KBM-7 (cell line): ENCODE measurements at regions not wholly inside any gene's neighbourhood (a gene's known extent, or its start where the extent isn't known, plus 50 kb on each side); places are given as distances from the start of the nearest gene placed in this dataset.

Experiments
- DNase-seq: peaks from one replicate; pipeline ENCODE4 v3.0.0-alpha.2; 2015
- in situ Hi-C: fragments of 300-500 bp; cut with MboI; formaldehyde crosslinking; loops from 2 replicates; pipeline ENCODE4 v1.14.3; 2020; ENCODE audit warnings: low sequenced_read_pairs, low pct_unique_long_range_greater_than_20kb, mixed read lengths

DNA sequence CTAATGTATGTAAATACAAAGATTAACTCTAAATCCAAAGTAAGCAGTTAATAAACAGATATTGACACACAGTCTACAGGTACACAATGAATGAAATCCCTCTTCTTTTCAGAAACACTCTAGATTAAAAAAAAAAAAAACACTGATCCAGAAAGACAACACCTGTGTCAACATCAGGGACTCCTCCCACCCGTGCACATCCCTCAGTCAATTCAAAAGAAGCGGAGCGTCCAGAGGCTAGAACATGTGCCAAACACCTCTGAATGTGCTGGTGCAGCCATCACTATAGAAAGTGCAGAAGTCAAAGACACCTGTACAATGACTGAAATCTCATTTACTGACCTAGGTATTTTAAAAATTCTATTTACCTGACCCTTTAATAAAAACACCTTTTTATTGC lies 622.6 kb upstream of the ID2 start:
- no peak for DNase-seq
- in situ Hi-C loops: no loop called here

DNA sequence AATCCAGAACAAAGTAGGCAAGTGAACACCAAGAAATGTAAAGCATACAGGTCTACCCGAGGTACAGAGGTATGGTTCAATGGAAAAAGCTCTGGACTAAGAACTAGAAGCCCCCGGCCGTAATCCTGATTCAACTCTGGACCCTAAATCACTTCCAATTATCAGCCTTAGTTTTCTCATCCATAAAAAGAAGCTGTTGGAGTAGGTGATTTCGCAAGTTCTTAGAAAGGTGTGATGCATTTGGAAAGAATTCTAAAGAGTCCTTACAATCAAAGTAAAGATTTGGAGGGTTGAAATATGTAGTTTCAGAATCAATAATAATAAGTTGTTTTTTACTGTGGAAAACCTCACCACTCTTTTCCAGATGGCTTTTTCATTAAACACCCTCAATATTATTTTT lies 622.1 kb upstream of the ID2 start:
- DNase-seq: no peak
- in situ Hi-C loops: no loop called here

DNA sequence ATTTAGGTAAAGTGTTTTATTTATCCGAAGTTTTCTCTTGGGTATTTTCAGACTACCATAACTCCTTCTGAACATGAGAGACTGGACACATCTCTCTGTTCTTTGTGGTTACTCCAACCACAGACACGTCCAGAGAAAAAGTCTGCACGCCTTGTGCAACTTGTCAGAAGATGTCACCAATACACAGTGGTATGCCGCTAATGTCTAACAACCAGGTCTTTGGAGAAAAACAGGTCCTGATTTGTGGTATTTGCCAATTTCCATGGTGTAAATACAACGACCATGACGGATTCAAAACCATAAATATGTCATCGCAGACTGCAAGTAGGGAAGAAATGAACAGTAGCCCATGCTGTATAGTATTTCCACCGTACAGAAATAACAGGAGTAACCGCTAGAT lies 620.6 kb upstream of the ID2 start:
- no peak for DNase-seq
- in situ Hi-C loops: no loop called here

DNA sequence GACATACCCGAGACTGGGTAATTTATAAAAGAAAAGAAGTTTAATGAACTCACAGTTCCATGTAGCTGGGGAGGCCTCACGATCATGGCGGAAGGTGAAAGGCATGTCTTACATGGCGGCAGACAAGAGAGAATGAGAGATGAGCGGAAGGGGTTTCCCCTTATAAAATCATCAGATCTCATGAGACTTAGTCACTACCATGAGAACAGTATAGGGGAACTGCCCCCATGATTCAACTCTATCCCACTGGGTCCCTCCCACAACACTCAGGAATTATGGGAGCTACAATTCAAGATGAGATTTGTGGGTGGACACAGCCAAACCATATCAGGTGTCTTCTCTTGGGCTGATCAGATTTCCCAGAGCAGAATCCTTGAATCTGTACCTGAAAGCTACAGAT lies 617.3 kb upstream of the ID2 start:
- in situ Hi-C loops: no loop called here
- no peak for DNase-seq

DNA sequence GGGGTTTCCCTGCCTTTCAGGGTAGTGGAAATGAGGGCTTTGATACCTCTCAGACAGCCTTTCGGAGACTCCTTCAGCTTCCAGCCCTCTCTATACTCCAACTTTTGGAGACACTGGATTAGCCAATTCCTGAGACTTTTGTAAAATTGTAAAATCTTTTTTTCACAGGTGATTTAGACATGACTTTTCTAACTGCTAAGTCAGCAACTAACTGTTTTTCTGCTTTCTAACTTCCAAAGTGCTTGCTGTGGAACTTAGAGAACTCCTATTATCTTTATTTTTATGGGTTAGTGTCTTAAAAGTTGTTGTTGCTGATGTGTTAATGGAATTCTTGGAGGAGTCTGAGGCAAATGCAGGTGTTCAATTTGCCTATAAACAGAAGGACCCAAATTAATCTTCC lies 616.7 kb upstream of the ID2 start:
- in situ Hi-C loops: no loop called here
- DNase-seq: no peak

DNA sequence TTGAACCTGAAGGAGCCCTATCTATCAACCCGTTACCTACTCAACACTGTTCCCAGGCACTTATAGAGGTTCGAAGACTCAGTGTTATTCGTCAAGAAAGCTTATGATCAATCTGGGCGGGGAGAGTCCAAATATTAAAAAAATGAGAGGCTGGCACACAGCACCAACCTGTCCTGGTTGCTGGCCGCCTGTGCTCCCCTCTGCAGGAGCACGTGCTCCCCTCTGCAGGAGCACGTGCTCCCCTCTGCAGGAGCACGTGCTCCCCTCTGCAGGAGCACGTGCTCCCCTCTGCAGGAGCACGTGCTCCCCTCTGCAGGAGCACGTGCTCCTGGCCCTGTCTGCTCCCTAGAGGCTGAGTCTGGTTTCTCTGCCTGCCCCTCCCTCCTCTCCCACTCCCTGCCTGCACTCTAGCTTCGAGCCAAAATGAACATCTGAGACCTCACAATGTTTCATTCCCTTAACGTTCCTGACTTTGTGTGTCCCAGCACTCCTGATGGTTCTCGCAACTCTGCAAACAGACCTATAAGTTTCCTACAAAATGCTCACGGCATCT lies 614.0 kb upstream of the ID2 start:
- in situ Hi-C loops: no loop called here
- DNase-seq: no peak

DNA sequence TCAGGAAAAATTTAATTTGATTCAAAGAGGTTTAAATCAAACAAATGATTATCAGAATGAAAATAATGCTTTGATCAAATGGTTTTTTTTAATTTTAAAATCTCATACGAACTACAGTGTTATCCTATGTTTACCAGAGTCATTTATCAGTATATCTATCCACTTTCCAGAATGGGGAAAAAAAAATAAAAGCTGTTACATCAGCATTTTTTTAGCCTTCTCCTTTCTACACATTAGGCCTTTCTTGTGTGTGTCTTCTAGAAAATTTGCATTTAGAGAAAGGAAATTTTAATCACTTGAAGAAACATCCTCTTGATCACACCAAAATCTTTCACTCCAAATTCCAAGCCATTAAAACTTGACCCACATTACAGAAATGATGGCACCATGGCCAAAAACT lies 608.9 kb upstream of the ID2 start:
- in situ Hi-C loops: no loop called here
- no peak for DNase-seq

DNA sequence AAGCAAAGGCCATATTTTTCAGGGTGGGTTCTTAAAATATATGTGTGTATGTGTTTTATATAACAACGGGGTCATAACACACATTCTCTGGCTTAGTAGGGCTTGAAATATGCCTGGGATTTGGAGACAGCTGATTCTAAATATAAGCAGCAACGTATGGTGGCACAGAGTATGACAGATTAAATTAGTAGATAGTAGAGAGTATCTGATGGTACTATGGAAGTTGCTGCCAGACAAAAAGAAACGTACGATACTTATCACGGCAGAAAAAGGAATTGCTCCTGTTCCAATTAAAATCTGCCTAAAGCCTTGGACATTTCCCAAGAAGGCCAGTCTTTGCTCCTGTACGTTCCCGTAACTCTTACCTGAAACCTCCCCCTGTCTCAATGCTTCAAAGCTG lies 607.9 kb upstream of the ID2 start:
- in situ Hi-C loops: no loop called here
- no peak for DNase-seq

DNA sequence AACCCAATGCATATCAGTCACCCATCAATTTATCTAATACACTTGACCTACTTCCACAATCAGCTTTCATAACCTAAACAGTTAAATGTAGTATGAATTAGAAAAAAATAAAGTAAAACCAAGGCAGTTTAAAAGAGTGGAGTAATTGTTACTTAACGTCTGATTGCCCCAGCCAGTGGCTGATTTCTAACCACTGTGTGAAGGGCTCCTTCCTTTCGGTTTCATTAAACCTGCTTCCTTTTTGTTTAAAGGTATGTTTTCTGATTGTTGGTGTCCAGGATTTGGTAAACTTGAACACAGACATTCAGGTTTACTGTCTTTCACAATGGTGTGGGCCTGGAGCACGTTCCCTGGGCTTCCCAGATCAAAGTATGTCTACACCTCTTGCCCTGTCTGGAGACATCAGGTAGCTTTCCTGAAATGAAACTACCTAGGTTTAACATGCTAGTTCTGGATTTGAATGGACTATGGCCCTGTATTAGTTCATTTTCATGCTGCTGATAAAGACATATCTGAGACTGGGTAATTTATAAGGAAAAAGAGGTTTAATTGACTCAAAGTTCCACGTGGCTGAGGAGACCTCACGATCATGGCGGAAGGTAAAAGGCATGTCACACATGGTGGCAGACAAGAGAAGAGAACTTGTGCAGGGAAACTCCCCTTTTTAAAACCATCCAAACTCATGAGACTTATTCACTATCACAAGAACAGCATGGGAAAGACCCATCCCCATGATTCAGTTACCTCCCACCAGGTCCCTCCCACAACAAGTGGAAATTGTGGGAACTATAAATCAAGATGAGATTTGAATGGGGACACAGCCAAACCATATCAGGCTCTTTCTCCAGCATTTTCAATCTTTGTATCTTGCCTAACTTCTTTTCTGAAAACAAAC lies 605.2 kb upstream of the ID2 start:
- in situ Hi-C loops: no loop called here
- DNase-seq: no peak

DNA sequence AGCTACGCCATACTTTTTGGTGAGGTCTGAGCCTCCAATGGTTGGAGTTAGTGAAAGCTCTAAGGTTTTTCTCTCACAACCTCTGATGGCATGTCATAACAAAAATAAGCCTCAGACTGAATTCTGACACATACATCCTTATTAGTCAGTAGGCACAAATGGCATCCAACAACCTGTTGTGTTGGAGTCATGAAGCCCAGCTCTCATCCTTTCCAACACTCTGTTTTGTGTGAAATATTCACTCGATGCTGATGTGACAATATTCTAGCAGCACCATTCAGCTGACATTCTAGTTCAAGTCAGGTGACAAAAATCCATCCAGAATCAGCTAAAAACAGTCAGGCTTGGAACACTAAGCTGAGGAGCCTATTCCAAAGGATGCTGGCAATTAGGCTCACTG lies 603.2 kb upstream of the ID2 start:
- no peak for DNase-seq
- in situ Hi-C loops: no loop called here

DNA sequence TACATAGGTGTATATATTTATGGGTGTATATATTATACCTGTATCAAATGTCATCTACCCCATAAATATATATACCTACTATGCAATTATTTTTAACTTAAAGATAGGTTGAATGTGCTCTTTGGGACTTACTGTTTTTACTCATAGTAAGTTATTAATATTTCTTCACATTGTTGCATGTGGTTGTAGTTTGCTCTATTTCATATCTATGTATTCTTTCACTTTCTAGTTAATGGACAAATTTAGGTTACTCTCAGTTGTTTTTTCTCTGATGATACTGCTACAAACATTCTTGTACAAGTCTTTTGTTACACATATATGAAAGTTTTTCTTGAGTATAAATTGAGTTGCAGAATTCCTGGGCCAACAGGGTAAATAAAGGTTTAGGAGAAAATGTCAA lies 601.8 kb upstream of the ID2 start:
- in situ Hi-C loops: no loop called here
- no peak for DNase-seq

DNA sequence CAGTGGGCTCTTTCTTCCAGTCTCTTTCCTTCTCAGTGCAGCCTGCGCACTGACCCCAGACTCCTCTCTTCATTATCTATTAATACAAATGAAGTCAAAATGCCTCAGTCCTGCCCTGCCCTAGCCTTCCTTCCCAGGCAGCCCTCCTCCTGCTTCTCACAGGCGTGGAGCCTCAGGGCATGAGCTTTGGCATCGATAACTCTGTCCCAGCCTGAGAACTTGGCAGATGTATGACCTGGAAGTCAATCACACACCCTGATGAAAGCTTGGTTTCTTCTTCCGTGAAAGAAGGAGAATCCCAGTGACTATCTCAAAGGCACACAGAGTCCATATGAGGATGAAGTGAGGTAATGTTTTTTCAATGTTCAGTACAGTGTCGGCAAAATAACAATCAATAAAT lies 600.7 kb upstream of the ID2 start:
- in situ Hi-C loops: no loop called here
- no peak for DNase-seq

DNA sequence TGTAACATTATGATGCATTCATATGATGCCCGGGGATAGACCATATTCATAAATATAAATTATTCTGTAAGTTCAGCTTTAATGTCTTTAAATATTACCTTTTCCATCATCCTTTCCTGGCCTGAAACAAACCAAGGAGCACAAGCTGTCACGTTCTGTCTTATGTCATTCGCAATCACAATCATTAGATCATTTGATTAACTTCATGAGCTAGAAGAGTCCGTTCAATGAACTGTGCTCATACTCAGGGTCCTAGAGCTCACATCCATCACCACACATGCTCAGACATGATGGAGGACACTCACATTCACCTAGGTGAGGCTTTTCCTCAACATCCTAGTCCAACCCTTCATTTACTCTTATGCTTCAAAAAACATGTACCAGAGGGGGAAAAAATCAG lies 599.0 kb upstream of the ID2 start:
- in situ Hi-C loops: no loop called here
- no peak for DNase-seq

DNA sequence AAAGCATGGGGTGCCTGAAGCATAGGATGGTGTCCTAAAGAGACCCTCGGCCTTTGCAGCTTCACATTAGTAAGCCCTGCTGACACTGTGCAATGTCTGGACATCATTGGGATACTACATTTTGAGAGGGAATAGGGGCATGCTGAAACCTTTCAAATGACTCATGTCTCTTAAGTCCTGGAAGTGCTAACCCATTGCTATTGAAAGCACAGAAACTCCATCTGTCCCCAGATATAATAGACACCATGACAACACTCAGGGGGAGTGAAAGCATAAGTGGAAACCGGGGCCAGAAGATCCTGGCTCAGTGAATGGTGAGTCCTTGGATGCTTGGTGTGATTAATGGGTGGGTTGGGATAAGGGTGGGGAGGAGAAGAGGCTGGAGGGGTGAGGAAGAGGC lies 595.5 kb upstream of the ID2 start:
- in situ Hi-C loops: no loop called here
- no peak for DNase-seq

DNA sequence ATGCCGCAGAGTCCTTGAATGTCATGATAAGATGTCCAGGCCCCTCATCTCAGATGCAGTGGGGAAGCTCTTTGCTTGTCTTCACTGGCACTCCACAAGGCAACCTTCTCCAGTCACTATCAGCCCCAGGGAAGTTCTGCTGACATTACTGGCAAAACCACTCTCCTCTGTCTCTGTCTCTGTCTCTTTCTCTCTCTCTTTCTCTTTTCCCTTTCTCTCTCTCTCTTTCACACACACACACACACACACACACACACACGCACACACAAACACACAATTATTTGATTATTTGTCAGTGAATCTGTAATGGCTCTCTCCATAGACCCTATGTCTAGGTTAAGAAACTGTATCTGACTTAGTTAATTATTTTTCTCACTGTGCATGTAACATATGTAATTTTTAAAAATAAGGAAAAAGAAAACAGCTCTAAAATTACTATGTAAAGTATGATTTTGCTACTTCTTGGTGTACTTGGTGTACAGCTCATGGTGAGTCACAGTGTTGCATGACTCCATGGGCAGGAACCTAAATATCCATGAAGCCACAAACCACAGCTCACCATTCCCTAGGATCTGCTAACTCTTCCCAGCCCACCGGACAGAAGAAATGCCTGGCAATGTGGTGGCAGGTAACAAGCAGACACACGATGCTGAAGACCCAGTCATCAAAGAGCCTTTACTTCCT lies 594.9 kb upstream of the ID2 start:
- DNase-seq: no peak
- in situ Hi-C loops: no loop called here

DNA sequence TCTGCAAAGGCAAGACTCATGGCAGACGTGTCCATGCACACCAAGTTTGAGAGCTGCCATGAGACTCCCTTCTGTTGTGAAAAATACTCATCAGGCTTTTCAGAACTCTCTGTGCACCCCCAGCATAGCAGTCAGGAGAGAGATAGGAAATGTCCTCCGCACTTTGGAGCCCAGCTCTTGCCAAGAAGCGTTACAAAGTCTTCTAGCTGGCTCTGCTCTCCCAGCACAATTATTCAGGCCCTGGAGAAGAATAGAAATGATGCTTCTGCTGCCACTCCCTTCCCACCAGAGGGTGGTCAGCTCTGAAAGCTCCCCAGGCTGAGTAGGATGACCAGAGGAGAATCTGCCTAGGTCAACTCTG lies 594.4 kb upstream of the ID2 start:
- in situ Hi-C loops: no loop called here
- no peak for DNase-seq

DNA sequence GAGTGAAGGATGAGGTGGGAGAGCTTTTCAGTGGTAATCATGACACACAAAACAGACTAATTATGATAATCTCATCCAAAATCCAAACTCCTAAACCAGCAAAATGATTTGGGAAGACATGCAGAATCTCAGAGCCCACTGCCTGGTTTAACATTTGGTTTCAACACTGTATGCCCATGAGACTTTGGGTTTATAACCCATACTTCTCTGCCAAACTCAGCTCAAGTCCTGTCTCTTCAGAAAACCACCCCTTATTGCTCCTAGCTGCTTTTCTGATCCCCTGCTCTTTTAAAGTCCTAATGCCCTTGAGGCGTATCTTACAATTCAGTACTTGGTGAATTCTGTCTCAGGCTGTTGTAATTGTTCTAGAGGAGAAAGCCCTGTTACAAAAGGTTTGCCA lies 593.0 kb upstream of the ID2 start:
- in situ Hi-C loops: no loop called here
- no peak for DNase-seq

DNA sequence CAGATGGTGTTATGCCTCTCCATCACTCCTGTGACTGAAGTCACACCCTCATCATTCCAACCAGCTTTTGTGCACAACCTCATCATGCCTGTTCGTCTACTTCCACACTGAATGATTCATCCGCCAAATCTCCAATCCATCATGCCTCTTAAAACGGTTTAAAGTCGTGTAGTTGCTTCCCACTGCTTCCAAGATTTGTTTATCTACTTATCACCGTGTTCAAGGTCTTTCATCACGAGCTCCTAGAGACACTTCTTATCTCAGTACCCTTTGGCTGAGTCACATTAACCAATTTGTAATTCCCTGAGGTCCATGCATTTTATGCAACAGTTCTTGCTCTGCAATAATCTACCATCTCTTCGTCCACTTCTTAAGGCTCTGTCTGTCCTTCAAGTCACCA lies 592.3 kb upstream of the ID2 start:
- in situ Hi-C loops: no loop called here
- DNase-seq: no peak

DNA sequence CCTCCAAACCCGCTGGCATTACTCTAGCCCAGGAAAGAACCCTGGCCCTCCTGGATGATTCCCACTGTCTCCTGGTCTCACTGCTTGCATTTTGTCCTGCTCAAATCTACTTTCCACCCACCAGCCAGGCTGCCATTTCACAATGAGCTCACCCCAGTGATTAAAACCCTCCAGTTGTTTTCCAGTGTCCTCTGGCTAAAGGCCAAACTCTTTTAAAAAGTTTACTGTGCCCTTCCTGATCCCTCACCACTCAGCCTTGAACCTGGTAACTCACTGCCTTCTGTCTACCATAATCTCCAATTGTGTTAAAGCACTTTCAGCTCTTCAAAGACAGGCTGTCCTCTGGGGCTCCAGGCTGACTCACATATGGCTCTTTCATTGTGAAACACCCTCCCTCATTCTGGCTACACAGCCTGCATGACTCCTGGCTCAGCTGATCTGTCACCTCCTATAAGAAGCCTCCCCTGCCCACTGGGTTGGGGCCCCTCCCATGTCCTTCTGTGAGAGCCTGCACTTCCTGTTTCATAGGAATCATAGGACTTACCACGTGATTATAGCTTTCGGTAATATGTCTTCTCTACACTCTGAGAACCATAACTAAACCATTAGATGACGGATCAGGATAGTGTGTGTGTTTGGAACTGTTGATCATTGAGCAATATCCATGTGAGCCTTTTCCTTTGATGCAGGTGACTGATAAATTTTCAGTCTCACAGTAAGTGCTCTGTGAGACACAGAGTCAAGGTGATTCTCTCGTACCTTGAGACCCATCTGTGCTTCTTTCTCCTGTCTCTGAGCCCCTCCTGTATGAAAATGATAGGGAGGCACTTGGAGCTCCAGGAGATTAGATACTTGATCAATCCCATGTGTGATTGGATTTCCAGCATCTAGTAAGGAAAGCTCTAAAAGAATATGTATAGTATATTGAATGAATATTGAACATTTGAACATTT lies 590.8 kb upstream of the ID2 start:
- peak; percentile 52 for DNase-seq
- in situ Hi-C loops: no loop called here

DNA sequence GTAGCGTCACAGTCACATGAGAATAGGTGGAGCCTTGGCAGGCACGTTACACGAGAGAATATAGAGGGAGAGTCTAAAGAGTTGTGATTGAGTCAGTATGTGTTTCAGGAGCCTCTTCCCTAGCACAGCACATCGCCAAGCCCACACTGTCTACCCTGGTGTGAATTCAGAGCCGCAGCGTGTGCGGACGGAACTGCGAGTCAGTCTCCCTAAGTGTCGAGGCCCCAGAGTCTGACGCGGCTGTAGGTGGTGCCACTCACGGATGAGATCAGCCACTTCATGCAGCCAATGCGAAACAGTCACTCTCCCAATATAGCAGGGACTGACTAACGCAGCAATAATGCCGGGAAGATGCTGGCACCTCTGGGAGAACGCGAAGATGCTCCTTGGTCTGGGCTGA lies 587.3 kb upstream of the ID2 start:
- DNase-seq: no peak
- in situ Hi-C loops: no loop called here
